ENCODE measurements at regions not wholly inside any gene's neighbourhood (a gene's known extent, or its start where the extent isn't known, plus 50 kb on each side); places are given as distances from the start of the nearest gene placed in this dataset.

GRCh38 chr2:236706803-236707202, 137.2 kb downstream of the ACKR3 start:
- Histone ChIP-seq H3K9ac (ENCODE audit: low read length) (no peak overlapping the region), H3K4me3 (ENCODE audit: low read depth, low read length) (no peak overlapping the region), H3K4me1 (ENCODE audit: control insufficient read depth, insufficient read depth, low read length) (no peaks in the 10 kb centered on the region), H3K9me3 (ENCODE audit: control insufficient read depth, insufficient read depth, low read depth, low read length) (no peaks in the 10 kb centered on the region), H3K27ac (ENCODE audit: low read depth, low read length) (no peak overlapping the region), H3K27me3 (ENCODE audit: control insufficient read depth, insufficient read depth, low read length) (no peaks in the 10 kb centered on the region), H3K36me3 (ENCODE audit: control insufficient read depth, insufficient read depth, low read length) (no peaks in the 10 kb centered on the region)

- Histone ChIP-seq H3K36me3 (ENCODE audit: control insufficient read depth, insufficient read depth, low read length) (no peaks in the 10 kb centered on the region), H3K27ac (ENCODE audit: low read depth, low read length) (no peak overlapping the region), H3K4me1 (ENCODE audit: control insufficient read depth, insufficient read depth, low read length) (peaks cover 3% of the 10 kb centered on the region; the same call in 1 of the 2 replicates), H3K9ac (ENCODE audit: low read length) (no peak overlapping the region), H3K9me3 (ENCODE audit: control insufficient read depth, insufficient read depth, low read depth, low read length) (no peaks in the 10 kb centered on the region), H3K4me3 (ENCODE audit: low read depth, low read length) (no peak overlapping the region), H3K27me3 (ENCODE audit: control insufficient read depth, insufficient read depth, low read length) (no peaks in the 10 kb centered on the region)
Measured at GRCh38 chr2:236711440-236711839, 141.8 kb downstream of the ACKR3 start.

DNA sequence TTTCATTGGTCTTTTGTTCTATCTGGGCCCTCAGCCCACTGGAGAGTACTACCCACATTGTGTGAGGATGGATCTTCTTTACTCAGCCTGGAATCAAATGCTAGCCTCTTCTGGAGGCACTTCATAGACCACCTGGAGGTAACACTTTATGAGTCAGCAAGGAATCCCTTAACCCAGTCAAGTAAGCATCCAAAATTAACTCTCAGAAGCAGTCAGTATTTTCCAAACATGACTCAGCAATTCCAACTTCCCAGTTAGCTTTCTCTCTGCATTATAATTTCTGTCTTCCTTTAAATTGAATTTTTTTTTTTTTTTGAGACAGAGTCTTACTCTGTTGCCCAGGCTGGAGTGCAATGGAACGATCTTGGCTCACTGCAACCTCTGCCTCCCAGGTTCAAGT, 142.7 kb downstream of the ACKR3 start:
- Histone ChIP-seq H3K9me3 (ENCODE audit: control insufficient read depth, insufficient read depth, low read depth, low read length) (no peaks in the 10 kb centered on the region), H3K9ac (ENCODE audit: low read length) (no peak overlapping the region), H3K4me1 (ENCODE audit: control insufficient read depth, insufficient read depth, low read length) (peaks cover 3% of the 10 kb centered on the region; the same call in 1 of the 2 replicates), H3K4me3 (ENCODE audit: low read depth, low read length) (no peak overlapping the region), H3K27me3 (ENCODE audit: control insufficient read depth, insufficient read depth, low read length) (no peaks in the 10 kb centered on the region), H3K27ac (ENCODE audit: low read depth, low read length) (no peak overlapping the region), H3K36me3 (ENCODE audit: control insufficient read depth, insufficient read depth, low read length) (no peaks in the 10 kb centered on the region)

DNA sequence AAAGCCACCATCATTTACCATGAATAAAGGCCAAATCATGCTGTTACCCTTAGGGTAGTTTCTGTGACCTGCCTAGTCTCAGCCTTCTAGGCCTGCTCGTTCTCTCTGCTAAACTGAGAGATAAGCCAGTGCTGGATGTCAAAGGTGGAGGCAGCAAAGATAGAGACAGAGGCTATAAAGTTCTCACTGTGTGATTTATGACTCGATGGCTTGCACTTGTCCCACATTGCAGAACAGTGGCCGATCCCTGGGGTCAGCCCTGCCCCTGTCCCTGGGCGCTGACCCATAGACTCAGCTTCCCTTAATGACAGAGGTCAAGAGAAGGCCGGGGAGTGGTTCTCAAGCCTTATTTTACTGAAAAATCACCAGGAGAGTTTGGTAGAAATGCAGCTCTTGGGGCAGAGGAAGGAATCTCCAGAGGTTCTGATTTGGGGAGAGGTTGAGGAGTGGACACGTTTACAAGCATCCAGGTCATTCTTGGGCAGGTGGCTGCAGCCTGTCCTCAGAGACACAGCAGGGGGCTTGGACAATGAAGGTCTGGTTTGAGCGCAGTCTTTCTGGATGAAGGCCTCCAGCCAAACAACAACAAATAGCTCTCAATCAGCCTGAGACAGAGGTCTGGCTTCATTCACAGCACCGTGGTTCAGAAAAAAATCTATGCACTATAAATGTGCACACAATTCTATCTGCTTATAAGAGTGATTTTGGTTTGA, 143.5 kb downstream of the ACKR3 start:
- Histone ChIP-seq H3K27me3 (ENCODE audit: control insufficient read depth, insufficient read depth, low read length) (no peaks in the 10 kb centered on the region), H3K27ac (ENCODE audit: low read depth, low read length) (no peak overlapping the region), H3K4me3 (ENCODE audit: low read depth, low read length) (no peak overlapping the region), H3K4me1 (ENCODE audit: control insufficient read depth, insufficient read depth, low read length) (peaks cover 3% of the 10 kb centered on the region; the same call in 1 of the 2 replicates), H3K36me3 (ENCODE audit: control insufficient read depth, insufficient read depth, low read length) (no peaks in the 10 kb centered on the region), H3K9me3 (ENCODE audit: control insufficient read depth, insufficient read depth, low read depth, low read length) (no peaks in the 10 kb centered on the region), H3K9ac (ENCODE audit: low read length) (no peak overlapping the region)

- peaks cover 3% of the 10 kb centered on the region; the same call in 1 of the 2 replicates for H3K4me1 ChIP-seq (ENCODE audit: control insufficient read depth, insufficient read depth, low read length)
Measured at GRCh38 chr2:236714080-236714479, 144.5 kb downstream of the ACKR3 start.

DNA sequence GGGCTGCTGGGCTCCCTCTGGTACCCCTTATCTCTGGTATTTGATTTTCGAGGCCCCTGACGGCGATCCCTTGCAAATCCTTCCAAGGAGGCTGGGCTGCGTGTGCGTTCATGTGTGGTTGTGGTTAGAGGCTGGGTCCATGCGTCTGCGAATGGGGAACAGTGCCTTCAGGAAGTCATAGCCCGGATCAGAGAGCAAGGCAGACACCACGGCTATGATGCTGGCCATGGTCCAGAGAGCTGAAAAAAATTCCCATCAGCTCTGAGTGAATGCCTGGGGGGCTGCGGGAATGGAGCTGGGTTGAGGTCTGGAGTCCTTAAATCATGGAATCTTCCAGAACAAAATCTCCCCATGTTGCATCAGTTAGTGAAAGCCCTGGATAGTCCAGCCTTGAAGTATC, 145.5 kb downstream of the ACKR3 start:
- Histone ChIP-seq H3K9me3 (ENCODE audit: control insufficient read depth, insufficient read depth, low read depth, low read length) (no peaks in the 10 kb centered on the region), H3K27ac (ENCODE audit: low read depth, low read length) (no peak overlapping the region)

More at GRCh38 chr2:236714080-236714479, 144.5 kb downstream of the ACKR3 start:
- Histone ChIP-seq H3K9ac (ENCODE audit: low read length) (no peak overlapping the region), H3K27ac (ENCODE audit: low read depth, low read length) (no peak overlapping the region), H3K27me3 (ENCODE audit: control insufficient read depth, insufficient read depth, low read length) (no peaks in the 10 kb centered on the region), H3K4me3 (ENCODE audit: low read depth, low read length) (no peak overlapping the region), H3K36me3 (ENCODE audit: control insufficient read depth, insufficient read depth, low read length) (no peaks in the 10 kb centered on the region), H3K9me3 (ENCODE audit: control insufficient read depth, insufficient read depth, low read depth, low read length) (no peaks in the 10 kb centered on the region)

DNA sequence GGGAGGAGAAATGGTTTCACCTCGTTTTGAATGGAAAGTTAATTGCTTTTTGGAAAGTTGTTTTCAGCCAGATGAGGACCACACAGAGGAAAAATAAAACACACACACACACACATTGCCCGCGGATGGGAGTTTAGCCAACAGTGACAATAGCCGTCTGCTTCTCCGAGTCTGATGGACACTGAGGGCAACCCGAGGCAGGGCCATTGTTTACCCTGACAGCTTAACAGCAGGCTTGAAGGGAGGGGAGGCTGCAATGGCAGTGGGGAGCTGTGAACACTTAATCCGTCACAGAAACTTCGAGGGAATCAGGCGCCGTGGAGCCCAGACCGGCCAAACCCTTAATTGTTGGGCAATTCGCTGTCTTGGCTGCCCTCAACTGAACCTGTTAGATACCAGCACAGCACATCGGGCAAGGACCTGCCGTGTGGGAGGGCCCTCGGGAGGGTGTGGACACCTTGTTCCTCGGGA, 145.9 kb downstream of the ACKR3 start:
- no peaks in the 10 kb centered on the region for H3K36me3 ChIP-seq (ENCODE audit: control insufficient read depth, insufficient read depth, low read length)
- H3K4me3 ChIP-seq (ENCODE audit: low read depth, low read length): no peak overlapping the region
- no peak overlapping the region for H3K9ac ChIP-seq (ENCODE audit: low read length)
- peaks cover 3% of the 10 kb centered on the region; the same call in 1 of the 2 replicates for H3K4me1 ChIP-seq (ENCODE audit: control insufficient read depth, insufficient read depth, low read length)
- H3K27ac ChIP-seq (ENCODE audit: low read depth, low read length): no peak overlapping the region
- H3K9me3 ChIP-seq (ENCODE audit: control insufficient read depth, insufficient read depth, low read depth, low read length): no peaks in the 10 kb centered on the region
- H3K27me3 ChIP-seq (ENCODE audit: control insufficient read depth, insufficient read depth, low read length): no peaks in the 10 kb centered on the region

More for the DNA sequence above, 145.5 kb downstream of the ACKR3 start:
- peaks cover 3% of the 10 kb centered on the region; the same call in 1 of the 2 replicates for H3K4me1 ChIP-seq (ENCODE audit: control insufficient read depth, insufficient read depth, low read length)
- H3K36me3 ChIP-seq (ENCODE audit: control insufficient read depth, insufficient read depth, low read length): no peaks in the 10 kb centered on the region
- no peak overlapping the region for H3K4me3 ChIP-seq (ENCODE audit: low read depth, low read length)
- H3K27me3 ChIP-seq (ENCODE audit: control insufficient read depth, insufficient read depth, low read length): no peaks in the 10 kb centered on the region
- no peak overlapping the region for H3K9ac ChIP-seq (ENCODE audit: low read length)

- H3K27ac ChIP-seq (ENCODE audit: low read depth, low read length): no peak overlapping the region
- no peak overlapping the region for H3K4me3 ChIP-seq (ENCODE audit: low read depth, low read length)
- no peaks in the 10 kb centered on the region for H3K27me3 ChIP-seq (ENCODE audit: control insufficient read depth, insufficient read depth, low read length)
- no peaks in the 10 kb centered on the region for H3K36me3 ChIP-seq (ENCODE audit: control insufficient read depth, insufficient read depth, low read length)
- no peak overlapping the region for H3K9ac ChIP-seq (ENCODE audit: low read length)
- no peaks in the 10 kb centered on the region for H3K9me3 ChIP-seq (ENCODE audit: control insufficient read depth, insufficient read depth, low read depth, low read length)
- peaks cover 3% of the 10 kb centered on the region; the same call in 1 of the 2 replicates for H3K4me1 ChIP-seq (ENCODE audit: control insufficient read depth, insufficient read depth, low read length)
Measured at GRCh38 chr2:236717120-236717519, 147.5 kb downstream of the ACKR3 start.

DNA sequence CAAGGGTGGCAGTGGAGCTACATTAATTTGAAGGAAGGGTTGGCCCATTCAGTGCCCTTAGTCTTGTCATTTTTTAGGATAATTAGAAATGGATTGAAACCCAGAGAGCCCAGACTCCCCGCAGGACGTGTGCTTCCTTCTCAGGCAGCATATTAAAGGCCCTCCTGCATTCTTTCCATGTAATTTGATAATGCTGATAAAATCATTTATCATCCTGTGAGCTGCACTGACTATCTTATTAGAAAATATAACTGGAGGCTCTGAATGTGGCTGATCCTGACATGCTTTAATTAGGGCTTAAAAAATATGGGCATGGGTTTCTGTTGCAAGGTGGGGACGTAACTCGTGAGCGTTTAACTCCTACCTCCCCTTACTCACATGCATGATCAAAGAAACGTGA, 148.1 kb downstream of the ACKR3 start:
- Histone ChIP-seq H3K27ac (ENCODE audit: low read depth, low read length) (no peak overlapping the region), H3K27me3 (ENCODE audit: control insufficient read depth, insufficient read depth, low read length) (no peaks in the 10 kb centered on the region), H3K9ac (ENCODE audit: low read length) (no peak overlapping the region), H3K36me3 (ENCODE audit: control insufficient read depth, insufficient read depth, low read length) (no peaks in the 10 kb centered on the region), H3K9me3 (ENCODE audit: control insufficient read depth, insufficient read depth, low read depth, low read length) (no peaks in the 10 kb centered on the region), H3K4me3 (ENCODE audit: low read depth, low read length) (no peak overlapping the region), H3K4me1 (ENCODE audit: control insufficient read depth, insufficient read depth, low read length) (peaks cover 3% of the 10 kb centered on the region; the same call in 1 of the 2 replicates)

DNA sequence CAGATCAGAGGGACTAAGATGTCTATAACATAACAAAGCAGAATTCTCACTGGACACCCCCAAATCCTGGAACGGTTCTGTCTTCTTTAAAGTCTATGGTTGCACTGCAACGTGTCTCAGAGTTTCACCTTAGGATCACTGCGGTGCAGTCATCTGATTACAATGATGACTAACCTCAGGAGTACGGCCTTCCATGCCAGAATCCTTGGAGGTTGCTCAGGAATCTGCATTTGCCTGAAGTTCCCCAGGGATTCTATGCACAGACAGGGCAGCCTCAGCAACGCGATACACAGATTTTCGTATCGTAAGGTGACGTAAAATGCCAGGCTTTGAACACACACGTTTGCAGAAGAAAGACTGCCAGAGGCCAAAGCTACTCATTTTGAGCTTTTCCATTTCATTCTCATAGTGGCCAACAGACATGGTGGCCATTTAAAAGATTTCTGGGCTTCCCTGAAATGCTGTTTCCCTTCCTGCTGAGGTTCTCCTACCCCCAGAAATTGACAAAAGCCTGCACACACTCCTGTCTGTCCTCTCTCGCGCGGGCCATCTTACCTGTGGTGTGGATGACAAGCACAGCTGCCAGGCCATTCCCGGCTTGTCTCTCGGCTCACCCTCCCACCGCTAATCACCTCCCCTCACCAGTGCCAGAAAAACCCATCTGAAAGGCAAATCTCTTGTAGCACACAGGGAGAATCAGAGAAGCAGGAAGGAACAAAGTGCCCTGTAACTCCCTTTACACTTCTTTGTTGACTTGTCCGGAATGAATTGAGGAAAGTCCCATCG, 148.8 kb downstream of the ACKR3 start:
- H3K9me3 ChIP-seq (ENCODE audit: control insufficient read depth, insufficient read depth, low read depth, low read length): no peaks in the 10 kb centered on the region
- H3K27ac ChIP-seq (ENCODE audit: low read depth, low read length): no peak overlapping the region
- H3K4me1 ChIP-seq (ENCODE audit: control insufficient read depth, insufficient read depth, low read length): peaks cover 3% of the 10 kb centered on the region; the same call in 1 of the 2 replicates
- no peaks in the 10 kb centered on the region for H3K36me3 ChIP-seq (ENCODE audit: control insufficient read depth, insufficient read depth, low read length)
- no peak overlapping the region for H3K4me3 ChIP-seq (ENCODE audit: low read depth, low read length)
- no peak overlapping the region for H3K9ac ChIP-seq (ENCODE audit: low read length)
- no peaks in the 10 kb centered on the region for H3K27me3 ChIP-seq (ENCODE audit: control insufficient read depth, insufficient read depth, low read length)

- H3K4me3 ChIP-seq (ENCODE audit: low read depth, low read length): no peak overlapping the region
- H3K4me1 ChIP-seq (ENCODE audit: control insufficient read depth, insufficient read depth, low read length): peaks cover 2% of the 10 kb centered on the region; the same call in 1 of the 2 replicates
Measured at GRCh38 chr2:236719192-236719635, 149.6 kb downstream of the ACKR3 start.

More at GRCh38 chr2:236719192-236719635, 149.6 kb downstream of the ACKR3 start:
- no peaks in the 10 kb centered on the region for H3K9me3 ChIP-seq (ENCODE audit: control insufficient read depth, insufficient read depth, low read depth, low read length)
- H3K36me3 ChIP-seq (ENCODE audit: control insufficient read depth, insufficient read depth, low read length): no peaks in the 10 kb centered on the region
- H3K27me3 ChIP-seq (ENCODE audit: control insufficient read depth, insufficient read depth, low read length): no peaks in the 10 kb centered on the region
- no peak overlapping the region for H3K9ac ChIP-seq (ENCODE audit: low read length)
- H3K27ac ChIP-seq (ENCODE audit: low read depth, low read length): no peak overlapping the region
